ENCODE measurements at regions not wholly inside any gene's neighbourhood (a gene's known extent, or its start where the extent isn't known, plus 50 kb on each side); places are given as distances from the start of the nearest gene placed in this dataset.

DNA sequence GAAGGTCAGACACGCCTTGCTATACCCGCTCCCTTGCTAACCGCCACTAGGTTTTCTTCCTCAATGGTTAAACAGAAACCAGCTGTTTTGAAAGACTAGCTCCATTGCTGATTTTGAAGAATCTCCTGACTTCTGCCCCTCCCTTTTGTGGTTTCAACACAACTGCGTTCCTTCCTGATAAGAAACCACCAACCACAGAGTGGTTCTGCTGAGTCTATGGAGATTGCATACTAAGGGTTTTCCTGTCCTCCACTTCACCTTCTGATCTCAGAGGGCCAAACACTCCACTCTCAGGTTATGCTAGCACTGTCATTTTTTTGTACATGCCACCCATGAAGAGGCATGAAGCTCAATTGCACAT is 207.9 kb downstream of the MYLK4 start:
- no peaks in the 10 kb centered on the region for H3K36me3 ChIP-seq (ENCODE audit: control insufficient read depth, insufficient read depth, low read length)
- no peak overlapping the region for H3K27ac ChIP-seq (ENCODE audit: insufficient read depth, low read depth, low read length, poor library complexity, severe bottlenecking)
- no peak overlapping the region for H3K4me3 ChIP-seq (ENCODE audit: insufficient read depth, low read depth, low read length)
- 94% methylated on average over 4 of the region's 4 CpGs for WGBS, 2 experiments
- no peaks in the 10 kb centered on the region for H3K27me3 ChIP-seq (ENCODE audit: control insufficient read depth, insufficient read depth, low read length, poor library complexity, severe bottlenecking)
- no peaks in the 10 kb centered on the region for H3K9me3 ChIP-seq (ENCODE audit: control insufficient read depth, low read length)
- no peaks in the 10 kb centered on the region for H3K4me1 ChIP-seq (ENCODE audit: control insufficient read depth, insufficient read depth, low read length)

DNA sequence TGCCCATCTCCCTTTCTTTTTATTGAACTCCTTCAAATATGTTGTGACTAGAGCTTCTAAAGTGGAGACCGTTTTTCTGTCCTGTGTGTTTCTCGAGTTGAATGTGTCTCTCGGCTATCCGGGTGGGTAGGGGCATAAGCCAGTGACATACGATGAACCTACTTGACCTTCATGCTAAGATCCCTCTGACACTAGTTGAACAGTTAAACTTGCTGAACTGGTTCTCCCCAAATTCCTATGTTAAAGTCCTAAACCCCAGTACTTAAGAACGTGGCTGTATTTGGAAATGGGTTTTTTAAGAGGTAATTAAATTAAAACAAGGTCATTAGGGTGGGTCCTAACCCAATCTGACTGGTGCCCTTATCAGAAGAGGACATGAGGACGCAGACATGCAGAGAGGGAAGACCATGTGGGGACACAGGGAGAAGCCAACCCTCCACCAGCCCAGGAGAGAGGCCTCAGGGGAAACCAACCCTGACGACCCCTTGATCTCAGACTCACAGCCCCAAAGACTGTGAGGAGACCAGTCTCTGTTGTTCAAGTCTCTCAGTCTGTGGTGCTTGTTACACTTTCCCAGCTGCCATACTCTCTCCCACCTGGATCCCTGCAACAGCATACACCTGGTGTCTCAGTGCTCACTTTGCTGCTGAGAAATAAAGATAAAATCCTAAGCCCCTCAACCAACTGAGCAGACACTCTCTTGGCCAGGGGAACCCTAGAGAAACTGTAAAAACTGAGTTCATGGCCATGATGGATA is 208.4 kb downstream of the MYLK4 start:
- Histone ChIP-seq H3K4me3 (ENCODE audit: insufficient read depth, low read depth, low read length) (no peak overlapping the region), H3K27ac (ENCODE audit: insufficient read depth, low read depth, low read length, poor library complexity, severe bottlenecking) (no peak overlapping the region), H3K27me3 (ENCODE audit: control insufficient read depth, insufficient read depth, low read length, poor library complexity, severe bottlenecking) (no peaks in the 10 kb centered on the region), H3K36me3 (ENCODE audit: control insufficient read depth, insufficient read depth, low read length) (no peaks in the 10 kb centered on the region), H3K4me1 (ENCODE audit: control insufficient read depth, insufficient read depth, low read length) (no peaks in the 10 kb centered on the region), H3K9me3 (ENCODE audit: control insufficient read depth, low read length) (no peaks in the 10 kb centered on the region)
- WGBS, 2 experiments, result 92% methylated on average over 8 of the region's 8 CpGs

DNA sequence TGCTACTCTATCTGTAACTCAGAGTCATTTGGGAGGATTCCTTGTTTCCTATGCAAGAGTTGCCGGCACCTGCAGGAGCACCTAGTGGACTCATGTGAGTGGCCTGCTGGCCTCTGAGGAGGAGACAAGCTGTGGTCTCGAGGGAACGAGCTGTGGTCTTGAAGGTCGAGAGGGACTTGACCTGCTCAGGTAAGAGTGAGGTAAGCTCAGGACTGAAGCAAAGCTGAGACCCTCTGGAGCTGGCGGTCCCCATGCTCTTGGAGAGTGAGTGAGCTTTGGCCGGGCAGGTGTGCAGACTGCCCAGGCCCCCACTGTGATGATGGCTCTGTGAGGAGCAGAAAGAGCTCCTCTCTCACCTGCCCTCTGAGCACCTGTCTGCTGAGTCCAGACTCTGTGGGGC is 214.3 kb downstream of the MYLK4 start:
- Histone ChIP-seq H3K27ac (ENCODE audit: insufficient read depth, low read depth, low read length, poor library complexity, severe bottlenecking) (no peak overlapping the region), H3K4me3 (ENCODE audit: insufficient read depth, low read depth, low read length) (no peak overlapping the region), H3K9me3 (ENCODE audit: control insufficient read depth, low read length) (no peaks in the 10 kb centered on the region), H3K27me3 (ENCODE audit: control insufficient read depth, insufficient read depth, low read length, poor library complexity, severe bottlenecking) (no peaks in the 10 kb centered on the region), H3K4me1 (ENCODE audit: control insufficient read depth, insufficient read depth, low read length) (no peaks in the 10 kb centered on the region), H3K36me3 (ENCODE audit: control insufficient read depth, insufficient read depth, low read length) (no peaks in the 10 kb centered on the region)
- whole genome bisulfite sequencing, 2 experiments, result 94% methylated on average over 6 of the region's 6 CpGs

DNA sequence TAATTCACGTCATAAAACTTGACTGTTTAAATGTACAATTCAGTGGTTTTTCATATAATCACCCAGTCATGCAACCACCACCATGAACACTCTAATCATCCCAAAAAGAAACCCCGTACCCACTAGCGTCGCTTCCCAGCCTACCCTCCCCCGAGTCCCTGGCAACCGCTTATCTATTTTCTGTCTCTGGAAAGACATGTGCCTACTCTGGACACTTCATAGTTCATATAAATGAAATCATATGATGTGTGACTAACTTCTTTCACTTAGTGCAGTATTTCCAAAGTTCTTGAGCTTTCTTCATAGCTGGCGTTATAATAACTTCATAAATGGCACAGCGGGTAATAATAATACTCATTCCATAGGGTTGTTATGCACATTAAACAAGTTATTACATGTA is 215.2 kb downstream of the MYLK4 start:
- 92 to 95% methylated on average over 7 to 8 of the region's 8 CpGs for WGBS, 2 experiments

GRCh38 chr6:2534406-2535042 is 216.2 kb downstream of the MYLK4 start:
- Histone ChIP-seq H3K27ac (ENCODE audit: insufficient read depth, low read depth, low read length, poor library complexity, severe bottlenecking) (no peak overlapping the region), H3K9me3 (ENCODE audit: control insufficient read depth, low read length) (no peaks in the 10 kb centered on the region), H3K4me3 (ENCODE audit: insufficient read depth, low read depth, low read length) (no peak overlapping the region), H3K4me1 (ENCODE audit: control insufficient read depth, insufficient read depth, low read length) (no peaks in the 10 kb centered on the region), H3K27me3 (ENCODE audit: control insufficient read depth, insufficient read depth, low read length, poor library complexity, severe bottlenecking) (no peaks in the 10 kb centered on the region), H3K36me3 (ENCODE audit: control insufficient read depth, insufficient read depth, low read length) (no peaks in the 10 kb centered on the region)
- WGBS, 2 experiments, result 83 to 91% methylated on average over 5 of the region's 5 CpGs

More for the DNA sequence above, 215.2 kb downstream of the MYLK4 start:
- H3K9me3 ChIP-seq (ENCODE audit: control insufficient read depth, low read length), result no peaks in the 10 kb centered on the region
- no peaks in the 10 kb centered on the region for H3K36me3 ChIP-seq (ENCODE audit: control insufficient read depth, insufficient read depth, low read length)
- no peak overlapping the region for H3K4me3 ChIP-seq (ENCODE audit: insufficient read depth, low read depth, low read length)
- no peaks in the 10 kb centered on the region for H3K27me3 ChIP-seq (ENCODE audit: control insufficient read depth, insufficient read depth, low read length, poor library complexity, severe bottlenecking)
- no peaks in the 10 kb centered on the region for H3K4me1 ChIP-seq (ENCODE audit: control insufficient read depth, insufficient read depth, low read length)
- H3K27ac ChIP-seq (ENCODE audit: insufficient read depth, low read depth, low read length, poor library complexity, severe bottlenecking), result no peak overlapping the region

DNA sequence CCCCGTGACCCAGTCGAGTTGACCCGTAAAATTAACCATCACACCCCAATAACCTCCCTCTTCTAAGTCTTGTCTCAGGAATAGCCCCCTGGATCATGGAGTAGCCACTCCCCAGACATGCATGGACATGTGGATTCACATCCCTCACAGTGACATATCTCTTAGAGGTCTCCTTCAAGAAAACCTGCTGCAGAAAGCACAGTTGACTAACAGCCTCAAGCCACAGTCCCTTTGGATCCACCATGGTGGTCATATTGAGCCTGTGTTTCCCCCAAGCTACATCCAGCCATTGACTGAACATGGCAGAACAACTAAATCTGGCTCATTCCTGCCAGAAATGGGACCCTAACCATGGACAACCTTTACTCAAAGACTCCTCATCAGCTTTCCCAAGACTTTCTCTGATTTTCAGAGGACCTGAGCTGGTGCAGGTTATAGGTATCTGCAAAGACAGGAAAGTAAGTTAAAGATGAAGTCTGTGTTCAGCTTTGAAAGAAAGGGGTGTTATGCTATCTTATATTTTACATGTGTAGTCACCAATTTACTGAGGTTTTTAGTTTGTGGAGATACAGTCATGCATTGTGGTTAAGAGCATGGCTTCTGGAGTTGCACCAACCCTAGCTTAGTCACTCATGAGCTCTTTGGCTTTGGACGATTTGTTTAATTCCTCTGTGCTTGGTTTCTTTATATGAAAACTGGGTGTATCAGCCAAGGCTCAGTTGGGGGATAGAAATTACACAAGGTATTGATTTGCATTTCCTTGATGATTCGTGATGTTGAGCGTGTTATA is 219.1 kb downstream of the MYLK4 start:
- Histone ChIP-seq H3K27me3 (ENCODE audit: control insufficient read depth, insufficient read depth, low read length, poor library complexity, severe bottlenecking) (no peaks in the 10 kb centered on the region), H3K4me3 (ENCODE audit: insufficient read depth, low read depth, low read length) (no peak overlapping the region), H3K9me3 (ENCODE audit: control insufficient read depth, low read length) (no peaks in the 10 kb centered on the region), H3K27ac (ENCODE audit: insufficient read depth, low read depth, low read length, poor library complexity, severe bottlenecking) (no peak overlapping the region), H3K4me1 (ENCODE audit: control insufficient read depth, insufficient read depth, low read length) (no peaks in the 10 kb centered on the region), H3K36me3 (ENCODE audit: control insufficient read depth, insufficient read depth, low read length) (no peaks in the 10 kb centered on the region)
- 92 to 94% methylated on average over 5 to 6 of the region's 6 CpGs for WGBS, 2 experiments

DNA sequence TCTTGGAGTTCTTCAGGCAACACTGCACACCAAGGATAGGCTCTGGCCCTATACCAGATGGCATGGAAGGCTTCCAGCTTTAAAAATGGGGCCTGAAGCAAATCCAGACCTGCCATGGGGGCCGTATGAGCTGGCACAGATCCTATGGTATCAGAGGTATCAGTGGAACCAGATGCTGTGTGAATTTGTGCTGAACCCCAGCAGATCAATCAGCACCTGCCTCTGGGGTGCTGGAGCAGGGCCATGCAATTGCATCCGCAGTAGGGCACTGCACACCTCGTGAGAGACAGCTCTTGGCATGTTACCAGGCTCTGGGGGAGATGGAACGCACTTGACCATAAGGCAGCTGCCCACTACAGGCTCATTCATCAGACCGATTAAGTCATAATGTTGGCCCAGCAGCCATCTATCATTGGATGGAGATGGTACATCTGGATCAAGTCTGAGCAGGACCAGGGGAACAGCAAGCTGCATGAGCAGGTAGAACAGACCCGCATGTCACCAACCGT is 221.5 kb downstream of the MYLK4 start:
- Histone ChIP-seq H3K36me3 (ENCODE audit: control insufficient read depth, insufficient read depth, low read length) (no peaks in the 10 kb centered on the region), H3K4me3 (ENCODE audit: insufficient read depth, low read depth, low read length) (no peak overlapping the region)
- 67% methylated on average over 7 of the region's 7 CpGs for WGBS, 2 experiments

DNA sequence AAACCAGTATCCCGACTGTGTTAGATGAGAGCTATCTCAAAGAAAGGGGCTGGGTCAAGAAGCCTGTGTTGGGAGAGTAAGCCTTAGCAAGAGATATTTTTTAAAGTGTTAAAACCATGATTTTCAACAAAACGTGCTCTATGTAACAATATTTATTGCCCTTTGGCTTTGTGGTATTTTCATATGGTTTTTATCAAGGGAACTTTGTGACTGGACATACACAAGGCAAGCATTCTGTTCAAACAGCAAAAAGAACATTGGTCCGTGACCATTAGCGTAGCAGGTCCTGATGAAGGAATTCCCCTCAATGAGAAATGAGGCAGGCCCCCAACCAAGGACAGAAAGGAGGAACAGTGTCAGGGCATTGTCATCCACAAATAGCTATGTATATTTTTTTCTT is 222.6 kb downstream of the MYLK4 start:
- H3K27me3 ChIP-seq (ENCODE audit: control insufficient read depth, insufficient read depth, low read length, poor library complexity, severe bottlenecking), result no peaks in the 10 kb centered on the region
- no peaks in the 10 kb centered on the region for H3K4me1 ChIP-seq (ENCODE audit: control insufficient read depth, insufficient read depth, low read length)
- no peak overlapping the region for H3K4me3 ChIP-seq (ENCODE audit: insufficient read depth, low read depth, low read length)
- WGBS, 2 experiments, result 89 to 93% methylated on average over 4 of the region's 4 CpGs
- H3K9me3 ChIP-seq (ENCODE audit: control insufficient read depth, low read length), result no peaks in the 10 kb centered on the region
- no peak overlapping the region for H3K27ac ChIP-seq (ENCODE audit: insufficient read depth, low read depth, low read length, poor library complexity, severe bottlenecking)
- no peaks in the 10 kb centered on the region for H3K36me3 ChIP-seq (ENCODE audit: control insufficient read depth, insufficient read depth, low read length)

More for the DNA sequence above, 221.5 kb downstream of the MYLK4 start:
- H3K27ac ChIP-seq (ENCODE audit: insufficient read depth, low read depth, low read length, poor library complexity, severe bottlenecking), result no peak overlapping the region
- H3K9me3 ChIP-seq (ENCODE audit: control insufficient read depth, low read length), result no peaks in the 10 kb centered on the region
- no peaks in the 10 kb centered on the region for H3K4me1 ChIP-seq (ENCODE audit: control insufficient read depth, insufficient read depth, low read length)
- no peaks in the 10 kb centered on the region for H3K27me3 ChIP-seq (ENCODE audit: control insufficient read depth, insufficient read depth, low read length, poor library complexity, severe bottlenecking)

DNA sequence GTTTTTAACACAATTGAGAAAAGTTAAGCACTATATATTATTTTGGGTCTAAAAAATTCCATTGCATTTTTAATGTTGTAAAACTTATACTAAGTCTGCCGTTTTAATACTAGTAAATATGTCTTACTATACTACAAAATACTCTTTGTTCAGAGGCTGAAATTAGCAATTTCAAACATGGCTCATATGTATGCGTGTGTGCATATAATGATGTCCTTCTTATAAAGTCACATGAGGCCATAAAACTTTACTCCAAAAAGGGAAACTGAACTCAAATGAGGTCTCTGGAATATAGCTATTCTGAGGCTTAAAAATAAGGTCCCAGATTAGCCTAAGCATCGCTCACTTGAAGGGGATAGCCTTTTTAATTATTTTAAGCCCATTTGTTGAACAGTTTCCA is 224.0 kb downstream of the MYLK4 start:
- Histone ChIP-seq H3K27ac (ENCODE audit: insufficient read depth, low read depth, low read length, poor library complexity, severe bottlenecking) (no peak overlapping the region), H3K4me1 (ENCODE audit: control insufficient read depth, insufficient read depth, low read length) (no peaks in the 10 kb centered on the region), H3K27me3 (ENCODE audit: control insufficient read depth, insufficient read depth, low read length, poor library complexity, severe bottlenecking) (no peaks in the 10 kb centered on the region), H3K4me3 (ENCODE audit: insufficient read depth, low read depth, low read length) (no peak overlapping the region), H3K9me3 (ENCODE audit: control insufficient read depth, low read length) (no peaks in the 10 kb centered on the region), H3K36me3 (ENCODE audit: control insufficient read depth, insufficient read depth, low read length) (no peaks in the 10 kb centered on the region)
- WGBS, 2 experiments, result 92 to 100% methylated on average over 2 of the region's 3 CpGs

DNA sequence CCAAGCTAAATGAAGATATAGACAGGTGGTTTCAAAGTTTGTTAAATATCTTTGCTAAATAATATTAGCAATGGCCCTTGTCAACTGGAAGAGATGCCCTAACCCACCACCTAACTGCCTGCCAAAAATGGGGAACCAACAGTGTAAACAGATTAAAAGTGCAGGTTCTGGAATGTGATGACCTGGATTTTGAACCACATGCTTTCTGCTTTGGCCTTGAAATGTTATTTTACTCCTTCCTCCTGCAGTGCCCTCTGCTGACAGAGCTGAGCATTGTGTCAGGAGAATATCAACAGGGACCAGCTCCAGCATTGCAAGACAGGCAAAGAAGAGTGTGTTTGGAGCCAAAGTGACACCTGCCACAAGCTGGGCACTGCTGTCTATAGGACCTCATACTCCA is 226.6 kb downstream of the MYLK4 start:
- H3K9me3 ChIP-seq (ENCODE audit: control insufficient read depth, low read length), result no peaks in the 10 kb centered on the region
- H3K36me3 ChIP-seq (ENCODE audit: control insufficient read depth, insufficient read depth, low read length), result no peaks in the 10 kb centered on the region
- no peaks in the 10 kb centered on the region for H3K27me3 ChIP-seq (ENCODE audit: control insufficient read depth, insufficient read depth, low read length, poor library complexity, severe bottlenecking)
- H3K4me3 ChIP-seq (ENCODE audit: insufficient read depth, low read depth, low read length), result no peak overlapping the region
- H3K27ac ChIP-seq (ENCODE audit: insufficient read depth, low read depth, low read length, poor library complexity, severe bottlenecking), result no peak overlapping the region
- no peaks in the 10 kb centered on the region for H3K4me1 ChIP-seq (ENCODE audit: control insufficient read depth, insufficient read depth, low read length)
